Peyer's patch (tissue), 4 donors: ENCODE measurements at regions not wholly inside any gene's neighbourhood (a gene's known extent, or its start where the extent isn't known, plus 50 kb on each side); places are given as distances from the start of the nearest gene placed in this dataset.

Experiments used
- DNase-seq, 3 donors: peaks; one replicate each; pipeline ENCODE4 v3.0.0-alpha.2; 2017 to 2019
- H3K27ac ChIP-seq, 4 donors: fragments of 200-600 bp; sonication (generic); one replicate each; pipeline ENCODE4 v1.5.1; 2016 to 2019
- H3K27me3 ChIP-seq, 2 donors: fragments of 200-600 bp; sonication (generic); one replicate each; pipeline ENCODE4 v1.5.1; 2019
- H3K36me3 ChIP-seq, 3 donors: fragments of 200-600 bp; sonication (generic); one replicate each; pipeline ENCODE4 v1.5.1; 2016 to 2019
- H3K4me1 ChIP-seq, 4 donors: fragments of 200-600 bp; sonication (generic); one replicate each; pipeline ENCODE4 v1.5.1; 2016 to 2019
- H3K4me3 ChIP-seq, 4 donors: fragments of 200-600 bp; sonication (generic); 1 replicate in 3 of 4; 2 replicates in 1 of 4; pipeline ENCODE4 v1.5.1; 2016 to 2019; ENCODE audit warnings: mild to moderate bottlenecking in 1 of 4
- H3K9me3 ChIP-seq, 4 donors: fragments of 200-600 bp; sonication (generic); one replicate each; pipeline ENCODE4 v1.5.1; 2016 to 2019; ENCODE audit warnings: mild to moderate bottlenecking in 1 of 4
- POLR2A ChIP-seq, 2 donors: fragments of 450-650 bp; IDR thresholded peaks; one replicate each; pipeline ENCODE4 v1.5.1; 2017; ENCODE audit warnings: antibody characterized with exemption in 2 of 2, mild to moderate bottlenecking in 2 of 2, moderate library complexity in 2 of 2
- TF ChIP-seq, protein P1 (sequence below), 6 experiments: fragments of 450-650 bp in 4 of 6; fragments of 200-600 bp in 2 of 6; sonication (generic) in 1 of 6; IDR thresholded peaks; one replicate each; pipeline ENCODE4 v1.5.1; 2017 to 2019; ENCODE audit warnings: antibody characterized with exemption in 6 of 6, mild to moderate bottlenecking in 3 of 6, moderate library complexity in 1 of 6

DNA sequence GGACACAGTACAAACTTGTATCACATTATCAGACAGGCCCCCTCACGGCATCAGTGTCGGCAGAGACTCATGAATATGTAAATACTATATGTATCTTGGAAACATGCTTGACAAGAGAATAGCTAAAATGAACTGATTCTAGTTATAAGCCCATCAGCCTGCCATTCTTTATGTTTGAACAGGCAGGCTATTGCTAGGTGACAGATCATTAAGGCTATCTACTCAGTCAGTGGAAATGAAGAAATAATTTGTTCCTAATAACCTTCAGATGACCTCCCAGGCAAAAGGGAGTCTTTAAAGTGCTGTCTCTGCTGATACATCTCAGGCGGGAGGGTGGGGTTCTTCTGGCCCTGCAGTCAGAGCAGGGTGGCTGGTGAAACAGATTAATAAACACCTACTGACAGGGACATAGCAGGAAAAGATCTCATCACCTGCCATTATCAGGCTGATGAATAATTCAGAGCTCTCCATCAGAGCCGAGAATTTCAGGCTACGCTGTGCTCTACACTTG, 394.2 kb downstream of the RASEF start:
- H3K27ac ChIP-seq = no peak overlapping the region
- DNase-seq = no peak

GRCh38 chr9:82670000-82670399, 392.9 kb downstream of the RASEF start:
- Histone ChIP-seq H3K4me3 (no peak overlapping the region), H3K27me3 (no peaks in the 10 kb centered on the region), H3K36me3 (no peaks in the 10 kb centered on the region), H3K4me1 (no peaks in the 10 kb centered on the region), H3K9me3 (no peaks in the 10 kb centered on the region), H3K27ac (no peak overlapping the region)
- DNase-seq = no peak
- TF ChIP-seq, protein P1, sequence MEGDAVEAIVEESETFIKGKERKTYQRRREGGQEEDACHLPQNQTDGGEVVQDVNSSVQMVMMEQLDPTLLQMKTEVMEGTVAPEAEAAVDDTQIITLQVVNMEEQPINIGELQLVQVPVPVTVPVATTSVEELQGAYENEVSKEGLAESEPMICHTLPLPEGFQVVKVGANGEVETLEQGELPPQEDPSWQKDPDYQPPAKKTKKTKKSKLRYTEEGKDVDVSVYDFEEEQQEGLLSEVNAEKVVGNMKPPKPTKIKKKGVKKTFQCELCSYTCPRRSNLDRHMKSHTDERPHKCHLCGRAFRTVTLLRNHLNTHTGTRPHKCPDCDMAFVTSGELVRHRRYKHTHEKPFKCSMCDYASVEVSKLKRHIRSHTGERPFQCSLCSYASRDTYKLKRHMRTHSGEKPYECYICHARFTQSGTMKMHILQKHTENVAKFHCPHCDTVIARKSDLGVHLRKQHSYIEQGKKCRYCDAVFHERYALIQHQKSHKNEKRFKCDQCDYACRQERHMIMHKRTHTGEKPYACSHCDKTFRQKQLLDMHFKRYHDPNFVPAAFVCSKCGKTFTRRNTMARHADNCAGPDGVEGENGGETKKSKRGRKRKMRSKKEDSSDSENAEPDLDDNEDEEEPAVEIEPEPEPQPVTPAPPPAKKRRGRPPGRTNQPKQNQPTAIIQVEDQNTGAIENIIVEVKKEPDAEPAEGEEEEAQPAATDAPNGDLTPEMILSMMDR (IDR thresholded peaks at IDR 0.05) = no peak
- TF ChIP-seq POLR2A (IDR thresholded peaks at IDR 0.05) = no peak

More for the DNA sequence above, 394.2 kb downstream of the RASEF start:
- no peaks in the 10 kb centered on the region for H3K27me3 ChIP-seq
- H3K4me3 ChIP-seq = no peak overlapping the region
- TF ChIP-seq POLR2A (IDR thresholded peaks at IDR 0.05) = no peak
- TF ChIP-seq, protein P1 (IDR thresholded peaks at IDR 0.05) = no peak
- no peaks in the 10 kb centered on the region for H3K9me3 ChIP-seq
- no peaks in the 10 kb centered on the region for H3K4me1 ChIP-seq
- no peaks in the 10 kb centered on the region for H3K36me3 ChIP-seq

DNA sequence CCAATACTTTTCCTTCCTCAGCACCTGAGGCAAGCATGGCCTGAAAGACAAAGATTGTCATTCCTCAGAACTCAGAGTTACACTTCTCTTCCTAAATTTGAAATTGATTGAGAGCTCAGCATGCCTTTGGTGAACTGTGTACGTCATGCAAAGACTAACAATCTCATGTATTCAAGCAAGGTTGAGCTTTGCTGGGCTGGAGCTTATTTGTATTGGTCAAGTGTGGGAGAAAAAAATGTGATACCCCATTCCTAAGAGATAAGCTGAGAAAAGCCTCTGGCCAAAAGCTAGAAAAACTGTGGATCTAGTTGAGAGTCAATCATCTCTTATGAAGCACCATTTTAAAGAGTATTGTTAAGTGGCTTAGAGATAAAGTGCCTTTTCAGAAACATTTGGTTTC, 392.2 kb downstream of the RASEF start:
- H3K36me3 ChIP-seq = no peaks in the 10 kb centered on the region
- no peaks in the 10 kb centered on the region for H3K9me3 ChIP-seq
- no peaks in the 10 kb centered on the region for H3K4me1 ChIP-seq
- H3K27me3 ChIP-seq = no peaks in the 10 kb centered on the region
- H3K4me3 ChIP-seq = no peak overlapping the region
- TF ChIP-seq, protein P1 (IDR thresholded peaks at IDR 0.05) = no peak
- TF ChIP-seq POLR2A (IDR thresholded peaks at IDR 0.05) = no peak
- H3K27ac ChIP-seq = no peak overlapping the region
- no peak for DNase-seq

DNA sequence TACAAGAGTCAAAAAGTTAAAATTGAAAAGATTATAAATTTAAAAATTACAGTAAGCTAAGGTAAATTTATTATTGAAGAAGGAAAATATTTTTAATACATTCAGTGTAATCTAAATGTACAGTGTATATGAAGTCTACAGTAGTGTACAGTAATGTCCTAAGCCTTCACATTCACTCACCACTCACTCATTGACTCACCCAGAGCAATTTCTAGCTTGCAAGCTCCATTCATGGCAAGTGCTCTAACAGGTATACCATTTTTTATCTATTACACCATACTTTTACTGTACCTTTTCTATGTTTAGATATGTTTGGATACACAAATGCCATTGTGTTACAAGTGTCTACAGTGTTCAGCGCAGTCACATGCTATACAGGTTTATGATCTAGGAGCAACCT, 389.7 kb downstream of the RASEF start:
- no peak overlapping the region for H3K4me3 ChIP-seq
- H3K9me3 ChIP-seq = no peaks in the 10 kb centered on the region
- no peak overlapping the region for H3K27ac ChIP-seq
- no peaks in the 10 kb centered on the region for H3K36me3 ChIP-seq
- H3K27me3 ChIP-seq = no peaks in the 10 kb centered on the region
- no peaks in the 10 kb centered on the region for H3K4me1 ChIP-seq
- DNase-seq = no peak
- TF ChIP-seq, protein P1 (IDR thresholded peaks at IDR 0.05) = no peak
- TF ChIP-seq POLR2A (IDR thresholded peaks at IDR 0.05) = no peak

DNA sequence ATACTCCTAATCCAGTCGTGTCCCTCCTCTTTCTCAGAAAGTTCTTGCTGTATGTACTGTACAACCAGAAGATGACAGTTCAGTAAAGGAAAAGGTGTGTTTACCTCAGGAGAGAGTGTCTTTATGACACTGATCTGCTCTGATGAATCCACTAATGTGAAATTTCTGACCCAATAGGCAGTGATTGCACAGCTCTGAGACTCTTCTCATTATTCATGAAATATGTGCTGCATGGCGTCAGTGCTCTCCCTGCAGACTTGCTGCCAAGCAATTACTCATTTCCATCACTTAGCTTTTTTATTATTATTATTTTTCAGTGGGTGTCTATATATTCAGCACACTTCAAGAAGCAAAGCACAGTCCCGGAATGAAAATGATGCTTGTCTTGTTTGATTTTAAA, 389.0 kb downstream of the RASEF start:
- H3K27ac ChIP-seq = no peak overlapping the region
- no peaks in the 10 kb centered on the region for H3K27me3 ChIP-seq
- H3K4me1 ChIP-seq = no peaks in the 10 kb centered on the region
- no peak overlapping the region for H3K4me3 ChIP-seq
- no peaks in the 10 kb centered on the region for H3K9me3 ChIP-seq
- no peak for TF ChIP-seq POLR2A (IDR thresholded peaks at IDR 0.05)
- DNase-seq = no peak
- no peaks in the 10 kb centered on the region for H3K36me3 ChIP-seq

DNA sequence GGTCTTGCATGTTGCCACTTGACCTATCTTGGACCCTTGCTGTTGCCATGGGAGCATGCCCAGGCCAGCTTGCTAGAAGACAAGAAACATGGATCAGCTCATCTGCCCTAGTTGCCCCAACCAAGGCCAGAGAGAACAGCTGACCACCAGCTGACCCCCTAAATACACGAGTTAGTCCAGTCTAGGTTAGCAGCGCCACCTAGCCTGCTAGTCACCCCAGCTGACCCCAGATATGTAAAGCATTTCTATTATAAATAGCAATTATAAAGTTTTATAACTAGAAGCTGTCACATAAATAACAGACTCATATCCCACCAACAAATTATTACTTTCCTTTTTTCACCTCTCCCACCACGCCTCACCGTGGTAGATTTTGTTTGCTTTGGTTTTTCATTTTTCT, 387.8 kb downstream of the RASEF start:
- Histone ChIP-seq H3K27ac (no peak overlapping the region), H3K4me3 (no peak overlapping the region), H3K36me3 (no peaks in the 10 kb centered on the region), H3K9me3 (no peaks in the 10 kb centered on the region), H3K27me3 (no peaks in the 10 kb centered on the region), H3K4me1 (no peaks in the 10 kb centered on the region)
- DNase-seq = no peak
- TF ChIP-seq, protein P1 (IDR thresholded peaks at IDR 0.05) = no peak
- TF ChIP-seq POLR2A (IDR thresholded peaks at IDR 0.05) = no peak
